NT2/D1 (cell line): ENCODE measurements at regions not wholly inside any gene's neighbourhood (a gene's known extent, or its start where the extent isn't known, plus 50 kb on each side); places are given as distances from the start of the nearest gene placed in this dataset.

Experiments
- DNase-seq: peaks from one replicate; pipeline ENCODE4 v3.0.0-alpha.2; 2011; ENCODE audit warnings: low read depth, low spot score
- H3K27me3 ChIP-seq: 2 replicates; pipeline ENCODE4 v1.6.0; 2011; ENCODE audit warnings: mild to moderate bottlenecking; ENCODE audit not compliant: insufficient read length, insufficient read depth
- H3K36me3 ChIP-seq: 2 replicates; pipeline ENCODE4 v1.6.1; 2011; ENCODE audit warnings: mild to moderate bottlenecking, low read length, mixed read lengths; ENCODE audit not compliant: insufficient read depth, insufficient read length
- H3K4me1 ChIP-seq: 2 replicates; pipeline ENCODE4 v1.5.1; 2011; ENCODE audit not compliant: insufficient read depth, insufficient read length
- H3K4me3 ChIP-seq: 2 replicates; pipeline ENCODE4 v1.5.1; 2011; ENCODE audit warnings: low read depth; ENCODE audit not compliant: insufficient read length
- H3K9ac ChIP-seq: 2 replicates; pipeline ENCODE4 v1.6.0; 2011; ENCODE audit warnings: low read depth; ENCODE audit not compliant: insufficient read length
- H3K9me3 ChIP-seq: 2 replicates; pipeline ENCODE4 v1.5.1; 2011; ENCODE audit warnings: mild to moderate bottlenecking, low read length; ENCODE audit not compliant: insufficient read depth
- SUZ12 ChIP-seq: IDR thresholded peaks from 2 replicates; pipeline ENCODE4 v1.6.1; 2011; ENCODE audit not compliant: insufficient read length, insufficient read depth; ENCODE audit errors: extremely low read depth
- YY1 ChIP-seq: IDR thresholded peaks from 2 replicates; pipeline ENCODE4 v1.6.1; 2011; ENCODE audit not compliant: insufficient read length, insufficient read depth
- ZNF274 ChIP-seq: IDR thresholded peaks from 2 replicates; pipeline ENCODE4 v1.6.1; 2011; ENCODE audit warnings: mild to moderate bottlenecking, low read depth, low read length

DNA sequence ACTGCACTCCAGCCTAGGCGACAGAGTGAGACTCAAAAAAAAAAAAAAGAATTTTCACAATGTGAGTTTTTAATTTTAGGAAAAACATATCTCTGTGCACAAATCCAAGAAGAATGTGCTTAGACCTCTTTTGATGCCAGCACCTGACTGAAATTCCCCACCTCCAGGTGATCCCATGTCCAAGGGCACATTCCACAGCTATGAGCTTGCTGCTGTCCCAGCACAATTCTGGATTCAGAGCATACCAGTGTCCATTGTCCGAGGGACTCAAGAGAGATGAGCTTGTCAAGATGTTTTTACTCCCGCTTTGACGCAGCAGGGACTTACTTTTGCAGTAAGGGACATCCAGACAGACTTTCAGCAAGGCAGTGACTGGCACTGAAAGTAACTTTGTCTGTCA, 489.1 kb upstream of the ACVR2A start:
- H3K9me3 ChIP-seq, result no peaks in the 10 kb centered on the region
- no peaks in the 10 kb centered on the region for H3K4me1 ChIP-seq
- H3K4me3 ChIP-seq, result no peak overlapping the region
- no peak for TF ChIP-seq YY1
- TF ChIP-seq ZNF274, result no peak
- no peak for TF ChIP-seq SUZ12
- H3K9ac ChIP-seq, result no peak overlapping the region
- DNase-seq, result no peak
- H3K36me3 ChIP-seq, result no peaks in the 10 kb centered on the region
- H3K27me3 ChIP-seq, result no peaks in the 10 kb centered on the region

DNA sequence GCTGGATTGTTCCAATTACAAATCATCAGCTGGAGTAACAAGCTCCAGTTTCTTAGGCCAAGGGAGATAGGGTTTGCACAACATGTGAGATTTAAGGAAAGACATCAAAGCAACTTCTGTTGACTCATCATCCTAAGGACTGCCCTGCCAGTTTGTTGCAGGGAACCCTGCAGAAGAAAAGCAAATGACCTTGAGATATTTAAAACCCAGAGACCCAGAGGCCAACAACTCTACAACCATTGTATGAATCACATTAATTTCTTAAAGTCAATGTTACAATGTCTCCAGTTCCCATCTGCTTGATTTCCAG, 491.8 kb upstream of the ACVR2A start:
- no peak for DNase-seq
- TF ChIP-seq SUZ12 (no peak), YY1 (no peak)

GRCh38 chr2:147352264-147353071, 492.4 kb upstream of the ACVR2A start:
- H3K36me3 ChIP-seq, result no peaks in the 10 kb centered on the region
- no peaks in the 10 kb centered on the region for H3K27me3 ChIP-seq
- DNase-seq, result no peak
- TF ChIP-seq SUZ12, result no peak
- no peak for TF ChIP-seq YY1
- TF ChIP-seq ZNF274, result no peak
- no peak overlapping the region for H3K4me3 ChIP-seq
- H3K9me3 ChIP-seq, result no peaks in the 10 kb centered on the region
- H3K9ac ChIP-seq, result no peak overlapping the region
- H3K4me1 ChIP-seq, result no peaks in the 10 kb centered on the region

More for the DNA sequence above, 491.8 kb upstream of the ACVR2A start:
- Histone ChIP-seq H3K9me3 (no peaks in the 10 kb centered on the region), H3K9ac (no peak overlapping the region), H3K4me1 (no peaks in the 10 kb centered on the region), H3K27me3 (no peaks in the 10 kb centered on the region), H3K4me3 (no peak overlapping the region), H3K36me3 (no peaks in the 10 kb centered on the region)

DNA sequence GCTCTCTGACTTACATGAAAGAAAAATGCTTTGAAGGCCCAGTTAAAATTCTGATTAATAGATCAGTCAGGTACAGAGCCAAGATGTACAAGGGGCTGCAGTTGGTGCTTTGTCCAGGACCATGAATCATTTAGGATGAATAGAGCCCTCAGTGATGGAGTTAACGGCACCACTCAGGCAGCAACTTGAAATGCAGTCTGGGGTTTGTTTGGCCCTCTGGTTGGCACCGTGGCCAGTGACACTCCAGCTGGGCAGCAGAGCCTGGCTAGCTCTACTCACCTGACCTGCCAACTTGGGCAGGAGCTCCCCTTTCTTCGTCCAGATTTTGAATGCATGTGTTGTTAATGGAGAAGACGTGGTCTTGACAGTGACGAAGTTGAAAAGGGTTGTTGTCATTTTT, 493.0 kb upstream of the ACVR2A start:
- TF ChIP-seq SUZ12, result no peak
- TF ChIP-seq YY1, result no peak
- TF ChIP-seq ZNF274, result no peak
- Histone ChIP-seq H3K36me3 (no peaks in the 10 kb centered on the region), H3K4me3 (no peak overlapping the region), H3K4me1 (no peaks in the 10 kb centered on the region), H3K9me3 (no peaks in the 10 kb centered on the region), H3K9ac (no peak overlapping the region), H3K27me3 (no peaks in the 10 kb centered on the region)
- no peak for DNase-seq

DNA sequence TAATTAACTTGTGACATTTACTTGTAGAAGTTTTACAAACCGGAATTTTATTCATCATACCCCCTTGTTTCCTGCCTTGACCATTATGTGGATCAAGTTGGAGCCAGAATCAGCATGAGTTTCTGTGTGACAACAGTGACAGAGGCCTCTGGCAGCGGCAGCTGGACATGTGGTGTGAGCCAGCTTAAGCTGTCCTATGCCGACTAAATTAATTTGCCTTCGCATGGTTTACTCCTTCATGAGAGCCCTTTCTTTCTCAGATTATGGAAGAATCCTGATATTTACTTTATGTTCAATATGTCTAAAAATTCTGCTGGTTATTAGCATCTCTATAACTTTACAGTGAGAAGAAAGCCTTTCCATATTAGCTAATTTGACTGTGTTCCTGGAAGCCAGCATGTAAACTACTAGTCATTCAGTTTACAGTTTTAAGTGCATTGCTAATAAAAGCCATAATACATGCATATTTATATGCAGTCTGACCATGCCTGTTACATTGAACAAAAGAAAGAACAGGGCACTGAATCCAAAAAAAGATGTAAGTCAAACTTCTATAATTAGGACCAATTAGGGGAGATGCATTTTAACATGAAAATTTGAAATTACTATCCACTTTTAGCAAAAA, 495.8 kb upstream of the ACVR2A start:
- DNase-seq, result no peak
- TF ChIP-seq ZNF274 (no peak), YY1 (no peak), SUZ12 (no peak)
- H3K4me3 ChIP-seq, result no peak overlapping the region

GRCh38 chr2:147346142-147346541, 498.7 kb upstream of the ACVR2A start:
- H3K4me1 ChIP-seq, result no peaks in the 10 kb centered on the region
- peaks cover 18% of the 10 kb centered on the region; the same call in 1 of the 2 replicates for H3K9me3 ChIP-seq
- no peaks in the 10 kb centered on the region for H3K27me3 ChIP-seq
- no peak overlapping the region for H3K4me3 ChIP-seq
- H3K9ac ChIP-seq, result no peak overlapping the region
- no peak for DNase-seq
- TF ChIP-seq SUZ12, result no peak
- TF ChIP-seq YY1, result no peak
- TF ChIP-seq ZNF274, result no peak
- no peaks in the 10 kb centered on the region for H3K36me3 ChIP-seq

More for the DNA sequence above, 495.8 kb upstream of the ACVR2A start:
- H3K36me3 ChIP-seq, result no peaks in the 10 kb centered on the region
- no peak overlapping the region for H3K9ac ChIP-seq
- peaks cover 18% of the 10 kb centered on the region; the same call in 1 of the 2 replicates for H3K9me3 ChIP-seq
- no peaks in the 10 kb centered on the region for H3K4me1 ChIP-seq
- no peaks in the 10 kb centered on the region for H3K27me3 ChIP-seq

DNA sequence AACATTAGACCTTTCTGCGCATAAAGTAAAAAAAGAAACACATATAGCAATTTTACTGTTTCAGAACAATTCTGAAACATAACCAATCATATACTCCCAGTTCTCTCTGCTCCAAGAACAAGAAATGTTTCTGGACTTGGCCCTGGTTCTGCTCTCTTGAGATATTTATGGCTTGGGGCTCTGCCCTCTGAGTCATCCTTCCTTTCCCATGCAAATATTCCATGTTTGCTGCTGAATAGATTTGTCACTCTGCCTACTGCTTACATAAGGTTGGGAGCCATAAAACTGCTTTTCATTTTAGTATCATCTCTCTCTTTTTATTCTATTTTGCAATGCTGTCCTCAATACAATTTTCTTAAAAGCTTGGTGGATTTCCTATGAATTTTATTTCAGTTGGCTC, 499.6 kb upstream of the ACVR2A start:
- H3K36me3 ChIP-seq, result no peaks in the 10 kb centered on the region
- no peak overlapping the region for H3K4me3 ChIP-seq
- peaks cover 18% of the 10 kb centered on the region; the same call in 1 of the 2 replicates for H3K9me3 ChIP-seq
- H3K27me3 ChIP-seq, result no peaks in the 10 kb centered on the region
- no peak for DNase-seq
- H3K4me1 ChIP-seq, result no peaks in the 10 kb centered on the region
- TF ChIP-seq SUZ12 (no peak), YY1 (no peak), ZNF274 (no peak)
- H3K9ac ChIP-seq, result no peak overlapping the region
